Erythroblast (primary cell): ENCODE measurements at regions not wholly inside any gene's neighbourhood (a gene's known extent, or its start where the extent isn't known, plus 50 kb on each side); places are given as distances from the start of the nearest gene placed in this dataset.

Source experiments
- GATA1 ChIP-seq: IDR thresholded peaks from 2 replicates; pipeline ENCODE4 v1.6.1; 2011; ENCODE audit warnings: low read depth, mild to moderate bottlenecking, control low read depth, low read length, moderate library complexity
- POLR2A ChIP-seq: IDR thresholded peaks from 2 replicates; pipeline ENCODE4 v1.6.1; 2011; ENCODE audit warnings: mild to moderate bottlenecking, low read length

- TF ChIP-seq POLR2A (no peak), GATA1 (no peak)
Observed at GRCh38 chr3:187946163-187946691, 201.0 kb upstream of the BCL6 start.
